ENCODE measurements at regions not wholly inside any gene's neighbourhood (a gene's known extent, or its start where the extent isn't known, plus 50 kb on each side); places are given as distances from the start of the nearest gene placed in this dataset.

GRCh38 chr1:195899762-195900352 lies 708.4 kb downstream of the KCNT2 start:
- no peak for TF ChIP-seq CTCF (IDR thresholded peaks at IDR 0.05; ENCODE audit: low read depth, low read length)
- no peak for DNase-seq (ENCODE audit: extremely low read depth, low read depth)

GRCh38 chr1:195898924-195899323 lies 709.3 kb downstream of the KCNT2 start:
- DNase-seq (ENCODE audit: extremely low read depth, low read depth), result no peak
- no peak for TF ChIP-seq CTCF (IDR thresholded peaks at IDR 0.05; ENCODE audit: low read depth, low read length)

GRCh38 chr1:195898373-195898772 lies 709.9 kb downstream of the KCNT2 start:
- no peak for DNase-seq (ENCODE audit: extremely low read depth, low read depth)
- no peak for TF ChIP-seq CTCF (IDR thresholded peaks at IDR 0.05; ENCODE audit: low read depth, low read length)

GRCh38 chr1:195897076-195897475 lies 711.2 kb downstream of the KCNT2 start:
- DNase-seq (ENCODE audit: extremely low read depth, low read depth), result no peak
- no peak for TF ChIP-seq CTCF (IDR thresholded peaks at IDR 0.05; ENCODE audit: low read depth, low read length)

GRCh38 chr1:195894411-195894810 lies 713.8 kb downstream of the KCNT2 start:
- no peak for TF ChIP-seq CTCF (IDR thresholded peaks at IDR 0.05; ENCODE audit: low read depth, low read length)
- DNase-seq (ENCODE audit: extremely low read depth, low read depth), result no peak

GRCh38 chr1:195886000-195886399 lies 722.2 kb downstream of the KCNT2 start:
- no peak for TF ChIP-seq CTCF (IDR thresholded peaks at IDR 0.05; ENCODE audit: low read depth, low read length)
- no peak for DNase-seq (ENCODE audit: extremely low read depth, low read depth)

GRCh38 chr1:195878478-195878877 lies 729.8 kb downstream of the KCNT2 start:
- DNase-seq (ENCODE audit: extremely low read depth, low read depth), result no peak
- TF ChIP-seq CTCF (IDR thresholded peaks at IDR 0.05; ENCODE audit: low read depth, low read length), result no peak
